Embryonic facial prominence (tissue), 1 donor: ENCODE measurements at regions not wholly inside any gene's neighbourhood (a gene's known extent, or its start where the extent isn't known, plus 50 kb on each side); places are given as distances from the start of the nearest gene placed in this dataset.

Experiments
- DNase-seq: peaks from one replicate; pipeline ENCODE4 v3.0.0-alpha.2; 2016; ENCODE audit errors: extremely low spot score

- DNase-seq: no peak
Measured at GRCh38 chr4:125434136-125434535, 119.4 kb downstream of the FAT4 start.

- no peak for DNase-seq
Measured at GRCh38 chr4:125440814-125441213, 126.1 kb downstream of the FAT4 start.

GRCh38 chr4:125444166-125444565, 129.4 kb downstream of the FAT4 start:
- DNase-seq: no peak

GRCh38 chr4:125445525-125445924, 130.8 kb downstream of the FAT4 start:
- DNase-seq: no peak

GRCh38 chr4:125447551-125448290, 133.0 kb downstream of the FAT4 start:
- DNase-seq: no peak

- DNase-seq: no peak
Measured at GRCh38 chr4:125456075-125456474, 141.3 kb downstream of the FAT4 start.

- no peak for DNase-seq
Measured at GRCh38 chr4:125459531-125459930, 144.8 kb downstream of the FAT4 start.

GRCh38 chr4:125461676-125462363, 147.1 kb downstream of the FAT4 start:
- DNase-seq: no peak

- no peak for DNase-seq
Measured at GRCh38 chr4:125464146-125464545, 149.4 kb downstream of the FAT4 start.

- DNase-seq: no peak
Measured at GRCh38 chr4:125481334-125482045, 166.7 kb downstream of the FAT4 start.

GRCh38 chr4:125482822-125483221, 168.1 kb downstream of the FAT4 start:
- no peak for DNase-seq

GRCh38 chr4:125483278-125483677, 168.5 kb downstream of the FAT4 start:
- DNase-seq: no peak

- no peak for DNase-seq
Measured at GRCh38 chr4:125484912-125485311, 170.2 kb downstream of the FAT4 start.

- no peak for DNase-seq
Measured at GRCh38 chr4:125486351-125486750, 171.6 kb downstream of the FAT4 start.

GRCh38 chr4:125489952-125490690, 175.4 kb downstream of the FAT4 start:
- DNase-seq: no peak

- no peak for DNase-seq
Measured at GRCh38 chr4:125492957-125493356, 178.2 kb downstream of the FAT4 start.

GRCh38 chr4:125497861-125498260, 183.1 kb downstream of the FAT4 start:
- DNase-seq: no peak

GRCh38 chr4:125498981-125499380, 184.2 kb downstream of the FAT4 start:
- no peak for DNase-seq

- no peak for DNase-seq
Measured at GRCh38 chr4:125501090-125501489, 186.3 kb downstream of the FAT4 start.

- DNase-seq: no peak
Measured at GRCh38 chr4:125501568-125501967, 186.8 kb downstream of the FAT4 start.

- DNase-seq: no peak
Measured at GRCh38 chr4:125505621-125506020, 190.9 kb downstream of the FAT4 start.

GRCh38 chr4:125507141-125507540, 192.4 kb downstream of the FAT4 start:
- no peak for DNase-seq
